PFSK-1 (cell line): ENCODE measurements at regions not wholly inside any gene's neighbourhood (a gene's known extent, or its start where the extent isn't known, plus 50 kb on each side); places are given as distances from the start of the nearest gene placed in this dataset.

ENCODE experiments used
- POLR2AphosphoS5 ChIP-seq: IDR thresholded peaks from 2 replicates; pipeline ENCODE4 v1.6.1; 2012; ENCODE audit warnings: low read depth, mild to moderate bottlenecking, control low read depth, low read length, moderate library complexity
- REST ChIP-seq, 2 experiments: IDR thresholded peaks; 2 replicates each; pipeline versions ENCODE4 v1.6.1 to v1.8.0; 2011 to 2012; ENCODE audit warnings: low read depth in 2 of 2, low read length in 2 of 2, control low read depth in 1 of 2, inconsistent platforms in 1 of 2, mild to moderate bottlenecking in 1 of 2, moderate library complexity in 1 of 2; ENCODE audit not compliant: insufficient read depth in 1 of 2
- SIN3A ChIP-seq: IDR thresholded peaks from 2 replicates; pipeline ENCODE4 v1.6.1; 2012; ENCODE audit warnings: mild to moderate bottlenecking, low read length, moderate library complexity, borderline replicate concordance; ENCODE audit not compliant: insufficient read depth

GRCh38 chr4:28341784-28342183 is 1481.1 kb downstream of the STIM2 start:
- no peak for TF ChIP-seq POLR2AphosphoS5
- TF ChIP-seq SIN3A = no peak
- no peak for TF ChIP-seq REST (IDR thresholded peaks at IDR 0.05; ENCODE audit: insufficient read depth in 1 of 2, low read depth in 2 of 2, low read length in 2 of 2)
